PC-3 (cell line): ENCODE measurements at regions not wholly inside any gene's neighbourhood (a gene's known extent, or its start where the extent isn't known, plus 50 kb on each side); places are given as distances from the start of the nearest gene placed in this dataset.

Experiments used
- ATAC-seq: fragments of 200-7000 bp; cut with Tn5 transposase; 2 replicates; pipeline ENCODE4 v1.9.1; 2020; ENCODE audit warnings: mild to moderate bottlenecking, moderate library complexity
- BruUV-seq: library from RNA; stranded (reverse); fragments of 400-500 nt; replicated peaks from 2 replicates; lab custom pipeline; 2021; lab: Mats Ljungman, UMichigan
- CTCF ChIA-PET: fragments of 300-600 bp; sonication (Branson Sonifier 250); formaldehyde crosslinking; loops from one replicate; lab custom pipeline; 2022; ENCODE audit warnings: antibody characterized with exemption; lab: Charles Lee
- POLR2A ChIA-PET: fragments of 300-600 bp; sonication (Branson Sonifier 250); formaldehyde crosslinking; loops from one replicate; lab custom pipeline; 2022; ENCODE audit warnings: antibody characterized with exemption; ENCODE audit not compliant: unreplicated experiment; lab: Charles Lee
- DNase-seq: peaks from one replicate; pipeline ENCODE4 v3.0.0-alpha.2; 2015
- H2AFZ ChIP-seq: fragments of 300-600 bp; sonication (generic); 2 replicates; pipeline ENCODE4 v1.6.0; 2016; ENCODE audit warnings: antibody characterized with exemption, low read length
- H3F3A ChIP-seq: fragments of 300-600 bp; sonication (generic); one replicate; pipeline ENCODE4 v1.6.0; 2017; ENCODE audit warnings: antibody characterized with exemption, low read length, control low read depth, mild to moderate bottlenecking; ENCODE audit not compliant: unreplicated experiment
- H3K27ac ChIP-seq: fragments of 300-600 bp; sonication (generic); 2 replicates; pipeline ENCODE4 v1.5.1; 2016; ENCODE audit warnings: mild to moderate bottlenecking, low read length
- H3K27me3 ChIP-seq: fragments of 300-600 bp; sonication (generic); 2 replicates; pipeline ENCODE4 v1.6.1; 2016; ENCODE audit warnings: low read length, mixed read lengths
- H3K36me3 ChIP-seq: fragments of 300-600 bp; sonication (generic); 2 replicates; pipeline ENCODE4 v1.6.1; 2016; ENCODE audit warnings: low read depth, mixed run types, low read length, mixed read lengths
- H3K4me1 ChIP-seq: fragments of 300-600 bp; sonication (generic); 2 replicates; pipeline ENCODE4 v1.5.1; 2016; ENCODE audit warnings: low read length; ENCODE audit not compliant: insufficient read depth
- H3K4me2 ChIP-seq: fragments of 300-600 bp; sonication (generic); 2 replicates; pipeline ENCODE4 v1.6.0; 2016; ENCODE audit warnings: low read length
- H3K4me3 ChIP-seq: fragments of 300-600 bp; sonication (generic); 2 replicates; pipeline ENCODE4 v1.5.1; 2016; ENCODE audit warnings: mild to moderate bottlenecking, low read length, mixed read lengths
- H3K79me2 ChIP-seq: fragments of 300-600 bp; sonication (generic); 2 replicates; pipeline ENCODE4 v1.6.1; 2017; ENCODE audit warnings: low read length, mixed read lengths
- H3K9ac ChIP-seq: fragments of 300-600 bp; sonication (generic); 2 replicates; pipeline ENCODE4 v1.6.0; 2016; ENCODE audit warnings: mild to moderate bottlenecking, low read length
- H3K9me2 ChIP-seq: fragments of 300-600 bp; sonication (generic); replicated peaks from 2 replicates; pipeline ENCODE4 v1.6.1; 2016; ENCODE audit warnings: mixed run types, low read length, mixed read lengths
- H3K9me3 ChIP-seq: fragments of 300-600 bp; sonication (generic); 2 replicates; pipeline ENCODE4 v1.6.1; 2016; ENCODE audit warnings: low read length, mixed read lengths
- H4K20me1 ChIP-seq: fragments of 300-600 bp; sonication (generic); 2 replicates; pipeline ENCODE4 v1.6.1; 2016; ENCODE audit warnings: low read length, mixed read lengths
- EZH2 ChIP-seq: fragments of 300-600 bp; sonication (generic); IDR thresholded peaks from one replicate; pipeline ENCODE4 v1.6.1; 2017; ENCODE audit warnings: antibody characterized with exemption, mild to moderate bottlenecking, low read length; ENCODE audit not compliant: unreplicated experiment
- EZH2phosphoT487 ChIP-seq: fragments of 300-600 bp; sonication (generic); IDR thresholded peaks from 2 replicates; pipeline ENCODE4 v1.6.1; 2018; ENCODE audit warnings: mild to moderate bottlenecking, antibody characterized with exemption, low read length, borderline replicate concordance
- intact Hi-C: fragments of 100-400 bp; cut with micrococcal nuclease; formaldehyde crosslinking; loops from 2 replicates; pipeline ENCODE4 v1.9.0; 2023
- TF ChIP-seq, protein P1 (sequence below): fragments of 300-600 bp; sonication (generic); conservative IDR thresholded peaks from 2 replicates; pipeline ENCODE4 v1.5.1; 2017; ENCODE audit warnings: antibody characterized with exemption, low read depth, mild to moderate bottlenecking, low read length

- H3K9ac ChIP-seq = no peak overlapping the region
- no peak overlapping the region for H3K4me3 ChIP-seq
- no peaks in the 10 kb centered on the region for H3F3A ChIP-seq
- 0 out of 2 replicates have a peak, but pooled peaks cover 6% of the 10 kb centered on the region for H3K9me3 ChIP-seq
- H3K4me2 ChIP-seq = no peak overlapping the region
- ChIA-PET CTCF (no interaction called here), POLR2A (no interaction called here)
- ATAC-seq = no peak
- TF ChIP-seq, protein P1, sequence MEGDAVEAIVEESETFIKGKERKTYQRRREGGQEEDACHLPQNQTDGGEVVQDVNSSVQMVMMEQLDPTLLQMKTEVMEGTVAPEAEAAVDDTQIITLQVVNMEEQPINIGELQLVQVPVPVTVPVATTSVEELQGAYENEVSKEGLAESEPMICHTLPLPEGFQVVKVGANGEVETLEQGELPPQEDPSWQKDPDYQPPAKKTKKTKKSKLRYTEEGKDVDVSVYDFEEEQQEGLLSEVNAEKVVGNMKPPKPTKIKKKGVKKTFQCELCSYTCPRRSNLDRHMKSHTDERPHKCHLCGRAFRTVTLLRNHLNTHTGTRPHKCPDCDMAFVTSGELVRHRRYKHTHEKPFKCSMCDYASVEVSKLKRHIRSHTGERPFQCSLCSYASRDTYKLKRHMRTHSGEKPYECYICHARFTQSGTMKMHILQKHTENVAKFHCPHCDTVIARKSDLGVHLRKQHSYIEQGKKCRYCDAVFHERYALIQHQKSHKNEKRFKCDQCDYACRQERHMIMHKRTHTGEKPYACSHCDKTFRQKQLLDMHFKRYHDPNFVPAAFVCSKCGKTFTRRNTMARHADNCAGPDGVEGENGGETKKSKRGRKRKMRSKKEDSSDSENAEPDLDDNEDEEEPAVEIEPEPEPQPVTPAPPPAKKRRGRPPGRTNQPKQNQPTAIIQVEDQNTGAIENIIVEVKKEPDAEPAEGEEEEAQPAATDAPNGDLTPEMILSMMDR = no peak
- no peak for TF ChIP-seq EZH2
- TF ChIP-seq EZH2phosphoT487 = no peak
- H3K4me1 ChIP-seq = no peaks in the 10 kb centered on the region
- no peaks in the 10 kb centered on the region for H4K20me1 ChIP-seq
- H3K36me3 ChIP-seq = no peaks in the 10 kb centered on the region
- no peak overlapping the region for H2AFZ ChIP-seq
- no peaks in the 10 kb centered on the region for H3K27me3 ChIP-seq
- no peaks in the 10 kb centered on the region for H3K79me2 ChIP-seq
- intact Hi-C loops = no loop called here
- H3K9me2 ChIP-seq = no peaks in the 10 kb centered on the region
- no TSS peak for BruUV-seq
- H3K27ac ChIP-seq = no peak overlapping the region
- DNase-seq = no peak
Observed at GRCh38 chr3:157753787-157754136, 250.5 kb upstream of the VEPH1 start.

DNA sequence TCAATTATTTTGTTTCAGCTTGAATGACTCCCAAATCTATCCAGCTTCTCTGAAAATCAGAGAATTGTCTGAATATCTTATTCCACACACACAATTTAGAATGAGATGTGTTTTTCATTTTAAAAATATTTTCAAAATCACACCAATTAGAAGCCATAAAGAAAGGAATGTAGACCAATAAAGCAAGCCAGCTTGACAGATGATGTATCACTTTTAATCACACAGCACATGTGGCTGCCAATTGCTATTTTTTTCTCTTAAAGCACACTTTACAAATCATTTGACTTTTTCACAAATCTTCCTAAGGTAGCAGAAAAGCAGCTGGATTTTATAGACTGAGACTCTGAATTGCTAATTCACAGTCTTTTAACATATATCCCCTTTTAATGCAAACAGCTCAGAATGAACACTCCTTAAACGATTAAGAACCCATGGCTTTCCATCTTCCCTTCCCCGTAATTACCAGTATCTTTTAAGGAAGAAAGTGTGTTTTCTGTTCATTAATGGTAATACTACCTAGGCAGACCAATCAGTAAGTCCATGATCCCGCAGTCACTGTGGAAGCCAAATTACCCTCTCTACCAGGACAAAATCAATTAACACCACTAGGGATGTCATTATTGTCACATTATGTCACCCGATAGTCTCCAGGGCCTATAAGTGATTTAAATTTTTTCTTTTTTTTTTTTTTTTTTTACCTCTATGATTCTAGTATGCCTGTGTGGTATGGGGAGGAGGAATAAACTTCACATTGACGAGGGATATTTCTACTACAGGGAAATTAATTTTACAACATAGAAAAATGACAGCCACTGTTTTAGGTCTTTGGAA is 250.0 kb upstream of the VEPH1 start:
- Histone ChIP-seq H3K9me3 (0 out of 2 replicates have a peak, but pooled peaks cover 6% of the 10 kb centered on the region), H3K79me2 (no peaks in the 10 kb centered on the region), H3K9me2 (no peaks in the 10 kb centered on the region), H3K4me3 (no peak overlapping the region), H3K4me2 (no peak overlapping the region), H2AFZ (no peak overlapping the region), H3K27me3 (no peaks in the 10 kb centered on the region), H3K4me1 (no peaks in the 10 kb centered on the region), H3K36me3 (no peaks in the 10 kb centered on the region), H3K27ac (no peak overlapping the region), H3F3A (no peaks in the 10 kb centered on the region), H3K9ac (no peak overlapping the region), H4K20me1 (no peaks in the 10 kb centered on the region)
- BruUV-seq = no TSS peak
- intact Hi-C loops = no loop called here
- CTCF ChIA-PET = interaction anchor here (0.6 kb wide), 1 partner anchor 278 kb away, joined by 3 read pairs; no protein-coding TSS in a partner anchor
- POLR2A ChIA-PET = no interaction called here
- no peak for TF ChIP-seq EZH2phosphoT487
- no peak for TF ChIP-seq EZH2
- TF ChIP-seq, protein P1 = no peak
- DNase-seq (no peak), ATAC-seq (no peak)

GRCh38 chr3:157752554-157752953 is 249.3 kb upstream of the VEPH1 start:
- no peak for TF ChIP-seq EZH2
- no peak for TF ChIP-seq EZH2phosphoT487
- TF ChIP-seq, protein P1 = no peak
- no peaks in the 10 kb centered on the region for H3K9me2 ChIP-seq
- BruUV-seq = no TSS peak
- H3K4me2 ChIP-seq = no peak overlapping the region
- DNase-seq = no peak
- H3K27ac ChIP-seq = no peak overlapping the region
- no peak for ATAC-seq
- POLR2A ChIA-PET = no interaction called here
- 0 out of 2 replicates have a peak, but pooled peaks cover 6% of the 10 kb centered on the region for H3K9me3 ChIP-seq
- CTCF ChIA-PET = no interaction called here
- H3K36me3 ChIP-seq = no peaks in the 10 kb centered on the region
- no peaks in the 10 kb centered on the region for H3K79me2 ChIP-seq
- H3K27me3 ChIP-seq = no peaks in the 10 kb centered on the region
- no peak overlapping the region for H2AFZ ChIP-seq
- H3K4me1 ChIP-seq = no peaks in the 10 kb centered on the region
- H3K9ac ChIP-seq = no peak overlapping the region
- H3F3A ChIP-seq = no peaks in the 10 kb centered on the region
- H3K4me3 ChIP-seq = no peak overlapping the region
- no peaks in the 10 kb centered on the region for H4K20me1 ChIP-seq
- intact Hi-C loops = no loop called here
